ENCODE measurements at regions not wholly inside any gene's neighbourhood (a gene's known extent, or its start where the extent isn't known, plus 50 kb on each side); places are given as distances from the start of the nearest gene placed in this dataset.

- no peak for TF ChIP-seq POLR2A (IDR thresholded peaks at IDR 0.05)
- TF ChIP-seq, protein P1, sequence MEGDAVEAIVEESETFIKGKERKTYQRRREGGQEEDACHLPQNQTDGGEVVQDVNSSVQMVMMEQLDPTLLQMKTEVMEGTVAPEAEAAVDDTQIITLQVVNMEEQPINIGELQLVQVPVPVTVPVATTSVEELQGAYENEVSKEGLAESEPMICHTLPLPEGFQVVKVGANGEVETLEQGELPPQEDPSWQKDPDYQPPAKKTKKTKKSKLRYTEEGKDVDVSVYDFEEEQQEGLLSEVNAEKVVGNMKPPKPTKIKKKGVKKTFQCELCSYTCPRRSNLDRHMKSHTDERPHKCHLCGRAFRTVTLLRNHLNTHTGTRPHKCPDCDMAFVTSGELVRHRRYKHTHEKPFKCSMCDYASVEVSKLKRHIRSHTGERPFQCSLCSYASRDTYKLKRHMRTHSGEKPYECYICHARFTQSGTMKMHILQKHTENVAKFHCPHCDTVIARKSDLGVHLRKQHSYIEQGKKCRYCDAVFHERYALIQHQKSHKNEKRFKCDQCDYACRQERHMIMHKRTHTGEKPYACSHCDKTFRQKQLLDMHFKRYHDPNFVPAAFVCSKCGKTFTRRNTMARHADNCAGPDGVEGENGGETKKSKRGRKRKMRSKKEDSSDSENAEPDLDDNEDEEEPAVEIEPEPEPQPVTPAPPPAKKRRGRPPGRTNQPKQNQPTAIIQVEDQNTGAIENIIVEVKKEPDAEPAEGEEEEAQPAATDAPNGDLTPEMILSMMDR (IDR thresholded peaks at IDR 0.05), result no peak
These were observed 814.2 kb upstream of the SLC39A10 start for GRCh38 chr2:194842871-194843270.

Measured in lower leg skin (tissue), 3 donors.